ENCODE measurements at regions not wholly inside any gene's neighbourhood (a gene's known extent, or its start where the extent isn't known, plus 50 kb on each side); places are given as distances from the start of the nearest gene placed in this dataset.
"Not testable (repeated sequence)": the region's sequence is repeated elsewhere in the genome, so short reads cannot be mapped to it uniquely, and the experiment has no call there.

GRCh38 chr5:2151301-2151888 is 268.7 kb upstream of the IRX4 start:
- not testable (repeated sequence) for DNase-seq (ENCODE audit: low spot score)

GRCh38 chr5:2149195-2149539 is 266.4 kb upstream of the IRX4 start:
- peak; percentile 42 for DNase-seq (ENCODE audit: low spot score)

GRCh38 chr5:2148312-2149194 is 265.8 kb upstream of the IRX4 start:
- no peak for DNase-seq (ENCODE audit: low spot score)

GRCh38 chr5:2147504-2148311 is 265.0 kb upstream of the IRX4 start:
- DNase-seq (ENCODE audit: low spot score), result no peak

GRCh38 chr5:2143646-2144353 is 261.1 kb upstream of the IRX4 start:
- no peak for DNase-seq (ENCODE audit: low spot score)

- no peak for DNase-seq (ENCODE audit: low spot score)
These were observed 260.4 kb upstream of the IRX4 start for GRCh38 chr5:2143088-2143487.

GRCh38 chr5:2142456-2142954 is 259.8 kb upstream of the IRX4 start:
- no peak for DNase-seq (ENCODE audit: low spot score)

GRCh38 chr5:2141254-2142000 is 258.7 kb upstream of the IRX4 start:
- DNase-seq (ENCODE audit: low spot score), result no peak

GRCh38 chr5:2140501-2141175 is 257.9 kb upstream of the IRX4 start:
- DNase-seq (ENCODE audit: low spot score), result no peak

GRCh38 chr5:2139478-2139877 is 256.8 kb upstream of the IRX4 start:
- no peak for DNase-seq (ENCODE audit: low spot score)

- no peak for DNase-seq (ENCODE audit: low spot score)
These were observed 256.2 kb upstream of the IRX4 start for GRCh38 chr5:2138896-2139295.

GRCh38 chr5:2137444-2138050 is 254.8 kb upstream of the IRX4 start:
- no peak for DNase-seq (ENCODE audit: low spot score)

- no peak for DNase-seq (ENCODE audit: low spot score)
These were observed 254.1 kb upstream of the IRX4 start for GRCh38 chr5:2136728-2137333.

GRCh38 chr5:2135833-2136232 is 253.1 kb upstream of the IRX4 start:
- no peak for DNase-seq (ENCODE audit: low spot score)

GRCh38 chr5:2135354-2135753 is 252.6 kb upstream of the IRX4 start:
- DNase-seq (ENCODE audit: low spot score), result no peak

- no peak for DNase-seq (ENCODE audit: low spot score)
These were observed 252.0 kb upstream of the IRX4 start for GRCh38 chr5:2134543-2135292.

GRCh38 chr5:2133936-2134335 is 251.2 kb upstream of the IRX4 start:
- DNase-seq (ENCODE audit: low spot score), result no peak

GRCh38 chr5:2133080-2133479 is 250.4 kb upstream of the IRX4 start:
- DNase-seq (ENCODE audit: low spot score), result no peak

- no peak for DNase-seq (ENCODE audit: low spot score)
These were observed 249.7 kb upstream of the IRX4 start for GRCh38 chr5:2132497-2132847.
